ENCODE measurements at regions not wholly inside any gene's neighbourhood (a gene's known extent, or its start where the extent isn't known, plus 50 kb on each side); places are given as distances from the start of the nearest gene placed in this dataset.
"Not testable (repeated sequence)": the region's sequence is repeated elsewhere in the genome, so short reads cannot be mapped to it uniquely, and the experiment has no call there.

DNA sequence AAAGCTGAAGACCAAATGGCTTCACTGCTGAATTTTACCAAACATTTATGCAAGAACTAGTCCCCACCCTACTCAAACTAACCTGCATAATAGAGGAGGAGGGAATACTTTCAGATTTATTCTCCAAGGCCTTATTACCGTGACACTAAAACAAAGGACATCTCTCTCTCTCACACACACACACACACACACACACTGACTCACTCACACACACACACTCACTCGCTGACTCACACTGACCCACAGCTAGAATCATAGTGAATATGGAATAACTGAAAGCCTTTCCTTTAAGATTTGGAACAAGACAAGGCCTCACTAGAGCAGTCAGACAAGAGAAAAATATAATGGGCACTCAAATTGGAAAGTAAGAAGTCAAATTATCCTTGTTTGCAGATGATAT lies 1014.1 kb downstream of the TMTC2 start:
- DNase-seq (ENCODE audit: low spot score, unreplicated experiment), result no peak
- no peak overlapping the region for H3K27ac Mint-ChIP-seq
- H3K4me3 Mint-ChIP-seq (ENCODE audit: low read depth), result no peak overlapping the region
- no peaks in the 10 kb centered on the region for H3K9me3 Mint-ChIP-seq (ENCODE audit: low read depth)
- H3K36me3 Mint-ChIP-seq (ENCODE audit: insufficient read depth), result no peaks in the 10 kb centered on the region
- peaks cover 1% of the 10 kb centered on the region for H3K27me3 Mint-ChIP-seq
- no peak for TF ChIP-seq CTCF (IDR thresholded peaks at IDR 0.05; ENCODE audit: unreplicated experiment)
- H3K4me1 Mint-ChIP-seq (ENCODE audit: low read depth), result no peaks in the 10 kb centered on the region

- peaks cover 29% of the 10 kb centered on the region for H3K9me3 Mint-ChIP-seq (ENCODE audit: low read depth)
- H3K27me3 Mint-ChIP-seq; H3K4me3 Mint-ChIP-seq (ENCODE audit: low read depth); H3K36me3 Mint-ChIP-seq (ENCODE audit: insufficient read depth); DNase-seq (ENCODE audit: low spot score, unreplicated experiment); H3K4me1 Mint-ChIP-seq (ENCODE audit: low read depth); H3K27ac Mint-ChIP-seq: not testable (repeated sequence)
These were observed 1009.6 kb downstream of the TMTC2 start for GRCh38 chr12:83696311-83696710.

DNA sequence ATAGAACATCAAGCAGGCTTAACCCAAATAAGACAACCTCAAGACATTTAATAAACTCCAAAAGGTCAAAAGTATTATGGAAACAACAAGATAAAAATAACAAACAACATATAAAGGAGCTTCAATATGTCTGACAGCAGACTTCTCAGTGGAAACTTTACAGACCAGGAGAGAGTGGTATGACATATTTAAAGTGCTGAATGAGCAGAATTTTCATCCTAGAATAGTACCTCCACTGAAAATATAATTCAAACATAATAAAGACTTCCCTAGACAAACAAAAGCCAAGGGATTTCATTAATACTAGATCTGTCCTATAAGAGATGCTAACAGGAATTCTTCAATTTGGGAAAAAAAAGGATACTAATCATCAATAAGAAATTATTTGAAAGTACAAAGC lies 1005.0 kb downstream of the TMTC2 start:
- Mint-ChIP-seq H3K36me3 (ENCODE audit: insufficient read depth) (peaks cover 1% of the 10 kb centered on the region), H3K27ac (no peak overlapping the region), H3K4me1 (ENCODE audit: low read depth) (no peaks in the 10 kb centered on the region), H3K9me3 (ENCODE audit: low read depth) (peaks cover 29% of the 10 kb centered on the region), H3K4me3 (ENCODE audit: low read depth) (no peak overlapping the region), H3K27me3 (no peaks in the 10 kb centered on the region)
- DNase-seq (ENCODE audit: low spot score, unreplicated experiment), result no peak
- TF ChIP-seq CTCF (IDR thresholded peaks at IDR 0.05; ENCODE audit: unreplicated experiment), result no peak

DNA sequence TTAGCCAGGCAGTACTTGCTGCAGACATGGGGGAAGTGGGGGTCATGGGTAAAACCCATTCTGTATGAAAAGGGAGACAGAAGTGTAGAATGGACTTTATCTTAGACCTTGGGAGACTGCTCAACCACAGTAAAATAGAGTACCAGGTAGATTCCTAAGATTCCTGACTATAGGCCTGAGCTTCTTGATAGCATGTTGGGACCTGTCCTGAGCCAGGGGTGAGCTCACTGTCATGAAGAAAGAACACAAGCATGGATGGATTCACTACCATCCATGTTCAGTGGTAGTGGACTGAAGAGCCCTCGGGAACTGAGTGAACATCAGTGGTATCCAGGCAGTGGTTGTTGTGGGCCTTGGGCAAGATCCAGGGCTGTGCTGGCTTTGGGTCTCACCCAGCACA lies 1003.8 kb downstream of the TMTC2 start:
- Mint-ChIP-seq H3K27ac (no peak overlapping the region), H3K4me1 (ENCODE audit: low read depth) (no peaks in the 10 kb centered on the region), H3K27me3 (peaks cover 4% of the 10 kb centered on the region), H3K4me3 (ENCODE audit: low read depth) (no peak overlapping the region), H3K9me3 (ENCODE audit: low read depth) (peaks cover 34% of the 10 kb centered on the region), H3K36me3 (ENCODE audit: insufficient read depth) (peaks cover 1% of the 10 kb centered on the region)
- no peak for TF ChIP-seq CTCF (IDR thresholded peaks at IDR 0.05; ENCODE audit: unreplicated experiment)
- no peak for DNase-seq (ENCODE audit: low spot score, unreplicated experiment)

DNA sequence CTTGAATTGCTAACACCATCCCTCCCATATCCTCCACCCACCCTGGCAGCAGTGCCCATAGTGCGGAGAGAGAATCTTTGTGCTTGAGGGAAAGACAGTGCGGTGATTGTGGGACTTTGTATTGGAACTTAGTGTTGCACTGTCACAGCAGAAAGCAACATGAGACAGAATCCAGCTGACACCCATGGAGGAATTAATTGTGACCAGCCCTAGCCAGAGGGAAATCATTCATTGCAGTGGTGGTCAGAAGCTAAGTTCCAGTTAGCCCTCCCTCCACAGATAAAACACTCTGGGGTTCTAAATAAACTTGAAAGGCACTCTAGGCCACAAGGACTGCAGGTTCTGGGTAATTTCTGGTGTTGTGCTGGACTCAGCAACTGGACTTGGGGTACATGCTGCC lies 1002.6 kb downstream of the TMTC2 start:
- no peak for TF ChIP-seq CTCF (IDR thresholded peaks at IDR 0.05; ENCODE audit: unreplicated experiment)
- Mint-ChIP-seq H3K4me1 (ENCODE audit: low read depth) (no peaks in the 10 kb centered on the region), H3K27ac (no peak overlapping the region), H3K27me3 (peaks cover 4% of the 10 kb centered on the region), H3K36me3 (ENCODE audit: insufficient read depth) (no peaks in the 10 kb centered on the region), H3K9me3 (ENCODE audit: low read depth) (peaks cover 25% of the 10 kb centered on the region), H3K4me3 (ENCODE audit: low read depth) (no peak overlapping the region)
- no peak for DNase-seq (ENCODE audit: low spot score, unreplicated experiment)

DNA sequence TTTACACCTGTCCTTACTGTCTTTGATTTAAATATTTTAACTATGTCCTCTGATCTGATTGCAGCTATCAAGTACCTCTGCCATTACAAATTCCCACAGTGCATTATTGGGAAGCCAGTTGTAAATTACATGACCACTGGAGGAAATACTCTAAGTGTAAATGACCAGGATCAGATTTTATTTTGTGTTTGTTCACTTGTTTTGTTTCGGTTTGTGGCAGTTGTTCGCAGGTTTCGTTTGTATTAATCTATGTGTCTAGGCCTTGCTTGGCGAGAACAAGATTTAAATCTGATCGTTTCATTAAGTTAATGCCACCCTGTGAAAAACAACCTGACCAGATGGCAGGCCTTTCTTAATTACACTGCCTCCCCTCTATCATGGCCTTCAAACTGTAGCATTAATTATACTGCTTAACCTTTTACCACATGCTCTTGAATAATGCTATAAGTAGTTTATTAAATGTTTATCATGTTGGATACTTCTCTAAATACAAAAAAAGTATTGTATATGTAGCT lies 990.1 kb downstream of the TMTC2 start:
- Mint-ChIP-seq H3K9me3 (ENCODE audit: low read depth) (no peaks in the 10 kb centered on the region), H3K27me3 (no peaks in the 10 kb centered on the region)

More for the DNA sequence above, 990.1 kb downstream of the TMTC2 start:
- Mint-ChIP-seq H3K4me3 (ENCODE audit: low read depth) (no peak overlapping the region), H3K4me1 (ENCODE audit: low read depth) (no peaks in the 10 kb centered on the region), H3K27ac (peak overlapping the region; percentile 19), H3K36me3 (ENCODE audit: insufficient read depth) (no peaks in the 10 kb centered on the region)
- DNase-seq (ENCODE audit: low spot score, unreplicated experiment), result no peak
- TF ChIP-seq CTCF (IDR thresholded peaks at IDR 0.05; ENCODE audit: unreplicated experiment), result no peak

Data from progenitor cell of endocrine pancreas (in vitro differentiated cells).